ENCODE measurements at regions not wholly inside any gene's neighbourhood (a gene's known extent, or its start where the extent isn't known, plus 50 kb on each side); places are given as distances from the start of the nearest gene placed in this dataset.
"Not testable (repeated sequence)": the region's sequence is repeated elsewhere in the genome, so short reads cannot be mapped to it uniquely, and the experiment has no call there.

DNA sequence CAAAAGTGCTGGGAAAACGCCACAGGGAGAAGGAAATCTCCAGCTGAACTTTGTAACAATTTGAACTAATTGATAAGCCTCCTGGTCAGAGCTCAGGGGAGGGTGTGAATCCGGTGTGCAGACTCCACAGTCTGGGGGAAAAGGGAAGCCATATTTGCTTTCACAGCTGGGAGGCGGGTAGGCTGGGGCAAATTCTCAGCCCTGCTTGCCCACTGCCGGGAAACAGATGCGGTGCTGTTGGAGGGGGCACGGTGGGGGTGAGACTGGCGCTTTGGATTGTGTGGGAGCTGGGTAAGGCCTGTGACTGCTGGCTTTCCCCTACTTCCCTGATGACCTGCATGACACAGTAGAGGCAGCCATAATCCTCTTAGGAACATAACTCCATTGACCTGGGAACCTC, 134.8 kb downstream of the ADCYAP1 start:
- intact Hi-C loops (cut with DNase I), result no loop called here
- Histone ChIP-seq H3K9me3 (peaks cover 0 to 2% (median 0%) of the 10 kb centered on the region in 4 donors), H3K36me3 (no peaks in the 10 kb centered on the region), H3K4me3 (no peak overlapping the region), H3K27me3 (no peaks in the 10 kb centered on the region), H3K4me1 (no peaks in the 10 kb centered on the region), H3K27ac (no peak overlapping the region)
- TF ChIP-seq POLR2A (IDR thresholded peaks at IDR 0.05) (no peak), EP300 (IDR thresholded peaks at IDR 0.05) (no peak), POLR2AphosphoS5 (IDR thresholded peaks at IDR 0.05) (no peak), CTCF (IDR thresholded peaks at IDR 0.05) (no peak)
- WGBS, 2 donors, result 92 to 95% methylated on average over 7 of the region's 7 CpGs
- no peak for DNase-seq

GRCh38 chr18:1043039-1043438, 138.4 kb downstream of the ADCYAP1 start:
- intact Hi-C loops (cut with DNase I); DNase-seq; H3K36me3 ChIP-seq; H3K27ac ChIP-seq; H3K4me1 ChIP-seq; H3K27me3 ChIP-seq; H3K4me3 ChIP-seq; H3K9me3 ChIP-seq: not testable (repeated sequence)
- 69 to 73% methylated on average over 2 of the region's 2 CpGs for WGBS, 2 donors

DNA sequence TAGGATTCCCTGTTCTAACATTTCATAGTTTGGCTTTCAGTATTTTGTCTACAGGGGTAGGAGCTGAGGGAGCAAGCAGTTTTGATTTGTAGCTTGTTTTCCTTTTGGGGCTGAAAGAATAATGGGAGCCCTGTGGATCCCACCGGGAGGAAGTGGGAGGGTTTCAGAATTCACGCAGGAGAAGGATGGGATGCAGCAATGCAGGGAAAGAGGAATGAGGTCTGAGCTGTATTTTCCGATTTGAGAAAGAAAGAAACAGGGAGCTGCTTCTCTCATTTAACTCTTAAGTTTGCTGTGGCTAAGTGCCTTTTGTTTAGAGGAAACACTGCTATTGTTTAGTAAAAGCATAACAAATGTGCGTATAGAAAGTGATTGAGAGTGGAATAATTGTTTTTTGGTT, 141.0 kb downstream of the ADCYAP1 start:
- WGBS, 2 donors, result 15 to 45% methylated on average over 4 of the region's 4 CpGs
- intact Hi-C loops (cut with DNase I), result no loop called here
- Histone ChIP-seq H3K9me3 (no peaks in the 10 kb centered on the region), H3K27ac (no peak overlapping the region), H3K4me1 (no peaks in the 10 kb centered on the region), H3K27me3 (no peaks in the 10 kb centered on the region), H3K4me3 (no peak overlapping the region), H3K36me3 (no peaks in the 10 kb centered on the region)
- TF ChIP-seq POLR2AphosphoS5 (IDR thresholded peaks at IDR 0.05) (no peak), POLR2A (IDR thresholded peaks at IDR 0.05) (no peak), EP300 (IDR thresholded peaks at IDR 0.05) (no peak), CTCF (IDR thresholded peaks at IDR 0.05) (no peak)
- DNase-seq, result no peak

- Histone ChIP-seq H3K9me3 (no peaks in the 10 kb centered on the region), H3K4me3 (no peak overlapping the region), H3K27me3 (no peaks in the 10 kb centered on the region), H3K27ac (no peak overlapping the region), H3K4me1 (no peaks in the 10 kb centered on the region), H3K36me3 (no peaks in the 10 kb centered on the region)
- TF ChIP-seq POLR2A (IDR thresholded peaks at IDR 0.05) (no peak), CTCF (IDR thresholded peaks at IDR 0.05) (no peak), POLR2AphosphoS5 (IDR thresholded peaks at IDR 0.05) (no peak), EP300 (IDR thresholded peaks at IDR 0.05) (no peak)
- WGBS, 2 donors, result 83 to 85% methylated on average over 5 of the region's 5 CpGs
- no peak for DNase-seq
- intact Hi-C loops (cut with DNase I), result no loop called here
These were observed 142.7 kb downstream of the ADCYAP1 start for GRCh38 chr18:1047406-1047805.

DNA sequence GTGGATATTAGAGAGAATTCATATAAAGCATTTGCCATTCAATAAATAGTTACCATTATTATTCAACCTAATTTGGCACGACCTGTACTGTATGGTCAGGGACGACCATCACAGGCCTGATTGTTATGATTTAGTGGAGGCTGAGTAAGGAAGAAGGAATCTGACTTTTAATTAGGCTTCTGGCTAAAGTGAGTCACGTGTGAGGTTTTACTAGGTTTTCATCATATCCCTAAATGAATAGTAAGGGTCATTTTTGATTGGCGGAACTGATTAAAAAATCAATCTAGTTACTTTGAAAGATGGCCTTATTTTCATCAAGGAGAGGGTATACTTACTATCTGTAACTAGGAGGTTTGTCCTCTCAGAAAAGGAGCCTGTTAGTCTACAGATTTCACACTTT, 143.4 kb downstream of the ADCYAP1 start:
- H3K4me1 ChIP-seq, result no peaks in the 10 kb centered on the region
- H3K9me3 ChIP-seq, result no peaks in the 10 kb centered on the region
- TF ChIP-seq POLR2AphosphoS5 (IDR thresholded peaks at IDR 0.05) (no peak), EP300 (IDR thresholded peaks at IDR 0.05) (no peak), CTCF (IDR thresholded peaks at IDR 0.05) (no peak), POLR2A (IDR thresholded peaks at IDR 0.05) (no peak)
- H3K27ac ChIP-seq, result no peak overlapping the region
- no peak overlapping the region for H3K4me3 ChIP-seq
- no peaks in the 10 kb centered on the region for H3K27me3 ChIP-seq
- intact Hi-C loops (cut with DNase I), result no loop called here
- H3K36me3 ChIP-seq, result no peaks in the 10 kb centered on the region
- WGBS, 2 donors, result 74% methylated on average over 4 of the region's 4 CpGs
- no peak for DNase-seq

Data from sigmoid colon (tissue), 6 donors.